ENCODE measurements at regions not wholly inside any gene's neighbourhood (a gene's known extent, or its start where the extent isn't known, plus 50 kb on each side); places are given as distances from the start of the nearest gene placed in this dataset.
A peak's percentile ranks its signal among the peaks of the same experiment; 100 is the strongest.

GRCh38 chr1:9179463-9180110, 50.7 kb upstream of the GPR157 start:
- intact Hi-C loops (cut with DNase I): no loop called here
- DNase-seq (ENCODE audit: low spot score) (no peak), ATAC-seq (no peak)

DNA sequence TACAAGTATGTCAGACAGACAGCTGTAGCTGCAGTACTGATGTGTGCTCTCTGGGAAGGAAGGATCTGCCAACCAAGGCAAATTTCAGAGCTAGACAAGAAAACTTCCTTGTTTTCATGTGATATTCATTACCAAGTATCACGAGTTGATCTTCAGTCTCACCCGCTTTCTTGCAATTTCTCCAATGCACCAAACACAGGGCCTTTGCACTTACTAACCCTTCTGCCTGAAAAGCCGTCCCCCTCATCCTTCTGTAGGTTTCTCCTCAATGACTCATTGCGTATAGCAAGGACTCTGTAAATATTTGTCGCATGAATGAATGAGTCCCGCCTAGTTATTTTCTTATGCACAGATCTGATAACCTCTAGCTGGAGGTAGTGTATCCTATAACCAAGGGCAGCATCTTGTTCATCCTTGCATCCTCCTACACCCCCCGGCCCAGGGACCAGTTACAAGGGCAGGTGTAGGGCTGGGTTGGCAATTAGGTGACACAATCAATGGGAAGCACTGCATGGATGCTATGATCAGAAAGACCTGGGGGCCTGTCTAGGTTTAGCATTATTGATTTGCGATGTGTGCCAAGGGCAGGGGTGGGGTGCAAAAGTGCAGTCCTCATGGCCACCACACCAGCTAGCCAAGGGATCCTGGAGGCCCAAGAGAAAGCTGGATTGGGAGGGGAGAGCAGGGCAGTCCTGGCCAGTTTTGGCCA, 51.4 kb upstream of the GPR157 start:
- no peak for DNase-seq (ENCODE audit: low spot score)
- intact Hi-C loops (cut with DNase I): no loop called here
- ATAC-seq: peak; percentile 5

- DNase-seq (ENCODE audit: low spot score) (peak; percentile 90), ATAC-seq (peak; percentile 80)
- intact Hi-C loops (cut with DNase I): no loop called here
These were observed 52.4 kb upstream of the GPR157 start for GRCh38 chr1:9181176-9181906.

DNA sequence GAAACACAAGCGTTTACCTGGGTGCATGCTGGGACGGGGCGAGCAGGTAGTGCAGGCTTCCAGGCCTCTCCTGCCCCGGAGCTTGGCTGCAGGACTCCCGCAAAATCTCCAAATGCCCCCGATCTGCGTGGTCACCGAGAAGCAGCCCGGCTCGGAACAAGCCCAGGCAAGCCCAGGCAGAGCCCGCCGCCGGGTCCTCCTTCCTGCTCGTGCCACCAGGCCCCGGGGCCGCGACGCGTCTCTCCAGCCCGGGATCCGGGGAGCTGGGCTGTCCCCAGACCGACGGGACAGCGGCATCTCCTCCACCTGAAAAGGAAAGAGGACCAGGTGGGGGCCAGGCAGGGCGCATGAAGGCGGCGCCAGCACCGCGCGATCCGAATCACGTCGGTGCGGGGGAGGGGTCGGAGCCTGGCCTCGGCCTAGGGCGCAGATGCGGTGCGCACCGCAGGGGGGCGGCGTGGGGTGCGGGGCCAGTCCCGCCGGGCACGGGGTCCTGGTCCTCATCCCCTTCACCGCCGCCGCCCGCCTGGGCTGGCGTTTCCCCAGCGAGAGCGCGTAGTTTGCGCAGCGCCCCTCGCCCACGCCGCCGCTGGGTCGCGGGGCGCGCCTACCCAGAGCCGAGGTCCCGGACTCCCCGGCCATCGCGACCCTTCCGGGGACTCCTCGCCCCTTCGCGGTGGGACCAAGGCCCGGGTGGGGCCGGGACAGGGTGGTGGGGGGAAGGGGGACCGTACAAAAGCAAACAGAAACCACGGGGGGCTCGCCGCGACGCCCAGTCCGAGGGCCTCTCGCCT, 52.4 kb upstream of the H6PD start:
- DNase-seq (ENCODE audit: low spot score) (peak; percentile 78), ATAC-seq (peak; percentile 77)
- intact Hi-C loops (cut with DNase I): no loop called here

- intact Hi-C loops (cut with DNase I): no loop called here
- peak; percentile 1 for ATAC-seq
- DNase-seq (ENCODE audit: low spot score): no peak
These were observed 51.8 kb upstream of the H6PD start for GRCh38 chr1:9182784-9183257.

GRCh38 chr1:9183441-9183840, 51.1 kb upstream of the H6PD start:
- no peak for DNase-seq (ENCODE audit: low spot score)
- ATAC-seq: no peak
- intact Hi-C loops (cut with DNase I): no loop called here

DNA sequence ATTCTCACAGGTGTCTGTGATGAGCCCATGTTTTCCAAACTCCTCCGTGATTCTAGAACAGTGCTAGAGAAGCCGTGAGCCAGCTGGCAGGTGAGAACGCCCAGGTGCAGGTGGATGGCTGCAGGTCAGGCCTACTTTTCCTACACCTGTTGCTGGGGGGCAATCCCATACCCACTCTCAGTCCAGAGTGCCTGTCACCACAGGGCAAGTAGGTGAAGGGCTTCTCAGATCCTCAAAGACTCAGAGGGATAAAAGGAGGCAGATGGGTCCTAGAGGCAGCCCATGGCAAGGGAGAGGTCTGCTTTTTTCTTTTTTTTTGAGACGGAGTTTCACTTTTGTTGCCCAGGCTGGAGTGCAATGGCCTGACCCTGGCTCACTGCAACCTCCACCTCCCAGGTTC, 50.7 kb upstream of the H6PD start:
- ATAC-seq (no peak), DNase-seq (ENCODE audit: low spot score) (no peak)
- intact Hi-C loops (cut with DNase I): no loop called here

DNA sequence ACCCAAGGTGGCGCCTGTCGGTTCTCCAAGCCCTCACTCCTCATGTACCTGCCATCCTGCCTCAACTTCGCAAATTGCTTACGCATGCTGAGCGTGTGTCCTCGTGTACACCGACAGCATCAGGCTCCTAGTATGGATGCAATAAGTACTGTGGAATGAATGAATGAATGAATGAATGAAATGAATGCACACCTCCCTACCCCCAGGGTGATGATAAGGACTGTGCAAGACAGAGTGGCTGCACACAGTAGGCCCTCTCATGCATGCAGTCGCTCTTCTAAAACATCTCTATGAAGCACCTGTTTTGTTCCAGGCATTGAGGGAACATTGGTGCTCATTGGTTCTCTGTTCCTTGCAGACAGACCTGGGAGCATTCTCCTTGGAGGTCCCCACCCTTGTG, 49.8 kb upstream of the H6PD start:
- intact Hi-C loops (cut with DNase I): no loop called here
- no peak for ATAC-seq

More for the DNA sequence above, 49.8 kb upstream of the H6PD start:
- no peak for DNase-seq (ENCODE audit: low spot score)
